ENCODE measurements at regions not wholly inside any gene's neighbourhood (a gene's known extent, or its start where the extent isn't known, plus 50 kb on each side); places are given as distances from the start of the nearest gene placed in this dataset.
A peak's percentile ranks its signal among the peaks of the same experiment; 100 is the strongest.
"Not testable (repeated sequence)": the region's sequence is repeated elsewhere in the genome, so short reads cannot be mapped to it uniquely, and the experiment has no call there.

DNA sequence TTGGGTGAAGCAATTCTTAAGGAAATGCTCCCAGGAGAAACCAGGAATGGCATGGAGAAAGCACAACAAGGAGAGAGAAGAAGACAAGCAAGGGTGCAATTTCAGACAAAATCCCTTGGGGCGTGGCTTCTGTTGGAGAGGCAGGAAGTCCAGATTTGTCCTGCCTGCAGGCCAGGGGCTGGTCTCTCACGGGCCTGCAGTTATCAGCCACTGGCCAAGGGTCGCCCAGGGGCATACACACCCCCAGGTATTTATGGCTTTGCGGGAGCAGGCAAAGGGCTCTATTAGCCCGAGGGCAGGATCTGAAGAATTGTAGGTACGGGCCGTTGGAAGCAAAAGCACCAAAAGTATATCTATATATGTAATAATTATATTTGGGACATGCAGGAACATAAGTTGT lies 87.7 kb downstream of the IYD start:
- no peak for DNase-seq (ENCODE audit: low read depth in 2 of 2)

DNA sequence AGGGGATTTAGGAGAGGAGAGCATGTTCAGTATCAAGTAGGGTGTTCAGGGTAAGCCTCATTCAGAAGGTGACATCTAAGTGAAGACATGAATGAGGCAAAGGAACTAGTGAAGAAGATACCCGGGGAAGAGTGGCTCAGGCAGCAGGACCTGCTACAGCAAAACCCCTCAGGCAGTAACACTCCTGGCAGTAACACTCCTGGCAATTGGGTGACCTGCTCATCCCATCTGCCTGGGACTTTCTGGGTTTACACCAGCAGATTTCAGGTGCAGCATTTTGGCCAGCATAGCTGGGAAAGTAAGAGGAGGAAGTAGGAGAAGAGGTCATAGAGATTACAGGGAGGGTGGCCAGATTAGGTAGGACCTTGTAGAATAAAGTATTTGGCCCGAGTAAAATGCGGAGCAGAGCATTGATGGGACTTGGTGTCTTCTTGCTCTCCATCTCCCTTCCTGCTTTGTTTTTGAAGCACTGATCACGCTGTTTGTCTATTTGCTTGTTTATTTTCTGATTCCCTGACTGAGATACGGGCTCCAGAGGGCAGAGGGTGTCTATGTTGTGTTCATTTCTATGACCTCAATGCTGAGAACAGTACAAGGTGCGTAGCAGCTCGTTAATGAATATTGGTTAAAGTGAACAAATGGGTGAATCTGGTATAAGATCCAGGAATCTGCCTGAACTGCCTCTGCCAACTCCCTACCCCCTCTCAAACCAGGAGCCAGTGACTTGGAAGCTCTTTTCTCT lies 88.3 kb downstream of the IYD start:
- DNase-seq (ENCODE audit: low read depth in 2 of 2) = no peak

DNA sequence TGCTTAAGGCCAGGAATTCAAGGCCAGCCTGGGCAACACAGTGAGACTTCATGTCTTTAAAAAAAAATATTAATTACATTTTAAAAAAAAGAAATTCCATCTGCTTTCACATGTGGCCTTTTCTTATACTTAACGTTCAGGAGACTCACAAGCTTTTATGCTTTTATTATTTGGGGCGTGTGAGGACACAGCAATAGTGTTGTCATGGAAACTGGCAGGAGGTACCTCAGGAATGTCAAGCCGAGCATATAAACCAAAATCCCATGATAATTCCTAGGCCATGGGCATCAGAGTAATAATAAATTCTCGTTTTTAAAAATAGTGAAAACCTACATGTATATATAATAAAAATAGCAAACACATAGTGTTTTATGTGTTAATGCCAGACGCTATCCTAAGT lies 89.8 kb downstream of the IYD start:
- no peak for DNase-seq (ENCODE audit: low read depth in 2 of 2)

GRCh38 chr6:150463852-150464251 lies 95.0 kb downstream of the IYD start:
- no peak for DNase-seq (ENCODE audit: low read depth in 2 of 2)

DNA sequence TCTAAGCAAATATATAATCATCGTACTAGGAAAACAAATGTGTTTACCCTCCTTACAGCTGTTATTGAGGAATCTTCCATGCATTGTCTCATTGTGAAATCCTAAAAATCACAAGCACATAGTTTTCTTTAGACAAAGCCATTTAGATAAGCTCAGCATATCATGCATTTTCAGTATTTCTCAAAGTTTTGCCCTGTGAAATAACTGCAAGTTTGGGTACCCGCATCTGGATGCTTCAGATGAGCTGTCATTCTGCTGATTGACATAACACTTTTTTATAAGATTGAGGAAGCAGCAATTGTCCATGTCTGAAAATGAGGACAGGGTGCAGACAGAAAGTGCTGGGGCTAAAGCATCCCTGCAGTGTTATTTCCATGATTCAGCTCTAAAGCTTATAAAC lies 96.2 kb downstream of the IYD start:
- no peak for DNase-seq (ENCODE audit: low read depth in 2 of 2)

GRCh38 chr6:150465610-150466009 lies 96.8 kb downstream of the IYD start:
- no peak for DNase-seq (ENCODE audit: low read depth in 2 of 2)

GRCh38 chr6:150466196-150466595 lies 97.4 kb downstream of the IYD start:
- DNase-seq (ENCODE audit: low read depth in 2 of 2) = no peak

DNA sequence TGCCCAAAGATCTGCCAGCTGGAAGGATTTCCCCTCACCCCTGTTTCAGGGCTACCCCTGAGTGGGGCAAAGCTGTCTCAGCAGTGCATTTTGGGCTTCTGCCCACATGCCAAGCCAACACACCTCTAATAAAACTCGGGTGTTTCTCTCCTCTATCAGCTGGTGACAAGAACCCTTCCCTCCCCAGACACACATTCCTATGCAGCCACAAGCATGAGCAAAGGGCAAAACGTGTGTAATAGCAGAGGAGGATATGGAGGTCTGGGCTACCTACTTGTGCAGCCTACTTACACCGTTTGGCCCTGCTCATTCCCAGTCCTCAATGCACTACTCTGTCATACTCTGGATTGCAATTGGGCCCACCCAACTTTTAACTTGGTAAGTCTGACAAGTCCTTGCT lies 101.3 kb downstream of the IYD start:
- DNase-seq (ENCODE audit: low read depth in 2 of 2) = no peak

GRCh38 chr6:150470960-150471665 lies 102.3 kb downstream of the IYD start:
- DNase-seq (ENCODE audit: low read depth in 2 of 2) = no peak

- no peak for DNase-seq (ENCODE audit: low read depth in 2 of 2)
These were observed 110.1 kb downstream of the IYD start for GRCh38 chr6:150478656-150479545.

- no peak for DNase-seq (ENCODE audit: low read depth in 2 of 2)
These were observed 114.1 kb downstream of the IYD start for GRCh38 chr6:150482883-150483409.

DNA sequence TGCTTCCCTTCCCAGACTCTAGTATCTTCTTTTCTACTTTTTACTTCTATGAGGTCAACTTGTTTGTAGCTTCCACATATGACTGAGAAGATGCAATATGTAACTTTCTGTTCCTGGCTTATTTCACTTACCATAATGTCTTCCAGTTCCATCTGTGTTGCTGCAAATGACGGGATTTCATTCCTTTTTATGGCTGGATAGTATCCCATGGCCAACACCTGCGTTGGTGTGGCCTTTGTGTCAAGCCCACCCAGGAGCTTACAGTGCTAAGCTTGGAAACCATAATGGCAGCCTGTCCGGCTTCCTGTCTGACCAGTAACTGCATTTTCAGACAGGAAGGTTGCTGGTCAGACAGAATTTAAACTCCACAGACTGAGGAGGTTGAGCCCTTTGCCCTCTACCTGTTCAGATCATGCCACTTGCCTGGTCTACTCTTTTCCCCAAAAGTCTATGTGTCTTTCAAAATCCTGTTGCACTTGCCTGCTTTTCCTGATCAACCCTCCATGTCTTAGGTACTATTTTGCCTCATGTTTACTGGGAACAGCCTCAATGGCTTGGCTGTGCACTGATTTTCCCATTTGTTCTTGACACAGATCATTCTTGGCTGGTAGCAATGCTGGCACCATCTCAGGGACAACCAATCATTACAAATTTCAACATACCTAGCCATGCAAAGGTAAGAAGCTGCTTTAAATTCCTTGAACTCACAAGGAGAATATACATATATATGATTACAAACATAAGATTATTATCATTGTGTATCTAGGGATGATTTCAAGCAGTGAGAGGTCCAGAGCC lies 114.3 kb upstream of the PLEKHG1 start:
- DNase-seq (ENCODE audit: low read depth in 2 of 2) = no peak

- DNase-seq (ENCODE audit: low read depth in 2 of 2) = no peak
These were observed 113.6 kb upstream of the PLEKHG1 start for GRCh38 chr6:150486048-150486447.

DNA sequence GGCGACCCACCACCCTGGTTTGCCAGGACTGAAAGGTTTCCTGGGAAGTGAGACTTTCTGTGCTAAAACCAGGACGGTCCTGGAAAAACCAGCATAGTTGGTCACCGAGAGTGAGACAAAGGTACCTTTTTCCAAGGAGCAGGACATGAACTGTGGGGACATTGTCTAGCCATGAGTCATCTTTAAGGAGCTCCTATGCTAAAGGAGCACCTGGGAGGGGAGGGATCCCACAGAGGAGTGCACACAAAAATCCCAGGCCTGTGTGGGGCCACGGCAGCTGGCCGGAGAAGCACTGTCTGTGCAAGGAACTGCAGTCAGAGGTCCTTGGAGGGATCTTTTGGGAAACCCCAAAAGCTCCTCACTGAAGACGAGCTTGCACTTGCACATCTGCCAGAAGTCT lies 109.1 kb upstream of the PLEKHG1 start:
- DNase-seq (ENCODE audit: low read depth in 2 of 2) = no peak

DNA sequence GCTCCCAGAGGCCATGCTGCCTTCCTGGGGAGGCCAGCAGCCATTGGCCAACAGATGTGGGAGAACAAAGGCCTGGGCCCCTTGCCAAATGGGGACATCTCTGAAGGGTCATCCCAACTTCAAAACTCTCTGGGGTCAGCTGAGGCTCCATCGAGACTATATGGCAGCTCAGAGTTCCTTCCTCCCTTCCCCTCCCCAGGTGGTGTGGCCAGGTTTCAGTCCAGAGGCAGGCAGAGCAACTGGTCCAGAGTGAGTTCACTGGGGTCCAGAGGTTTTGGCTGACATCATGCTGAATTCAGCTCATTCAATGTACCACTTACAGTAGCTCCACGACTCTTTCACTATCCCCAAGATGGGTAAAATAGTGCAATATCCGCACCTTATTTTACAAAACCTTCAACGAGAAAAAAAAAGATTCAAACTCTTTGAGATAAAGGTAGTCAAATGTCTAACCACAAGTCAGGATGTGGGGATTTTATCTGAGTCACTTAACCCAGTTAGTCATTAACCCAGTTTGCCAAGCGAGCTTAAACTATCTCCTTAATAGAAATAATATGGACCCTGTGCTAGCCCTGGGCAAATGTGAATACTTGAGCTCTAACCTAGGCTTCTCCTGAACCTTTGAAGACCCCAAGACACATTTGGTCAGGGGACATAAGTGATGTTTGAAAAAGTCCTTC lies 108.4 kb upstream of the PLEKHG1 start:
- peak in 1 of 2 donors; percentile 6 for DNase-seq (ENCODE audit: low read depth in 2 of 2)

DNA sequence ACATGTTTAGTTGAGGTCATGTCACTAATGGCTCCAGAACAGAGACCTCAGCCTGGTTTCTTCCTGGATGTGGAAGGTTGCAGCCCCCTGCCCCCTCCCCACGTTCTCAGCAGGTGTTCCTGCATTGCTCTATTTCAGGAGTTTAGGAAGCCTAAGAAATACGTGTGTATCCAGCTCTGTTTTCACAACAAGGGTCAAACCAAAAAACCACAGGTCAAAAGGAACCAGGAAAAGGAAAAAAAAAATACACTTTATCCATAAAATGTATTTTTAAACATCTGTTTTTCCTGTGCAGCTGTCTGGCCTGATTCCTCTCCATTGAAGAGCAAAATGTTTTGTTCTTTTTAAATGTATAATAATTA lies 107.9 kb upstream of the PLEKHG1 start:
- no peak for DNase-seq (ENCODE audit: low read depth in 2 of 2)

DNA sequence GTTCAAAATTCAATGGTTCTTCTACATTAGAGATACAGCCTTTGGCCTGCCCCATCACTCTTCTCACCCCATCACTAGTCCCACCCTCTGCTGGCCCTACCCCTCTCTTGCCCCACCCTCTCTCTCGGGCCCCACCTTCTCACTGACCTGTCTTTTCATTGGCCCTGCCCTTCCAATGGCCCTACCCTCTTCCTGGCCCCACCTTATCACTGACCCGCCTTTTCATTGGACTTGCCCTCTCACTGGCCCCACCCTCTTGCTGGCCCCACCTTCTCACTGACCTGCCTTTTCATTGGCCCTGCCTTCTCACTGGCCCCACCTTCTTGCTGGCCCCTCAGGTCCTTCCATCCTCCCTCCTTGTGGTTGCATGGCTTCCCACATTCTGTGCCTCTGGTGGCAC lies 107.2 kb upstream of the PLEKHG1 start:
- DNase-seq (ENCODE audit: low read depth in 2 of 2) = no peak

- no peak for DNase-seq (ENCODE audit: low read depth in 2 of 2)
These were observed 106.7 kb upstream of the PLEKHG1 start for GRCh38 chr6:150492941-150493340.

DNA sequence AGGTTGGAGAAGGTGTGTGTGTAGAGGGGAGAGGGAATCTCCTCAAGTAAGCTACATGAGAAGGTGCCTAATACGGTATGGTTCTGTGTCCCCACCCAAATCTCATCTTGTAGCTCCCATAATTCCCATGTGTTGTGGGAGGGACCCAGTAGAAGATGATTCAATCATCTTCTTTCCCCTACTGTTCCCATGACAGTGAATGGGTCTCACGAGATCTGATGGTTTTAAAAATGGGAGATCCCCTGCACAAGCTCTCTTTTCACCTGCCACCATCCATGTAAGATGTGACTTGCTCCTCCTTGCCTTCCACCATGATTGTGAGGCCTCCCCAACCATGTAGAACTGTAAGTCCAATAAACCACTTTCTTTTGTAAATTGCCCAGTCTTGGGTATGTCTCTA lies 106.1 kb upstream of the PLEKHG1 start:
- DNase-seq (ENCODE audit: low read depth in 2 of 2) = not testable (repeated sequence)

DNA sequence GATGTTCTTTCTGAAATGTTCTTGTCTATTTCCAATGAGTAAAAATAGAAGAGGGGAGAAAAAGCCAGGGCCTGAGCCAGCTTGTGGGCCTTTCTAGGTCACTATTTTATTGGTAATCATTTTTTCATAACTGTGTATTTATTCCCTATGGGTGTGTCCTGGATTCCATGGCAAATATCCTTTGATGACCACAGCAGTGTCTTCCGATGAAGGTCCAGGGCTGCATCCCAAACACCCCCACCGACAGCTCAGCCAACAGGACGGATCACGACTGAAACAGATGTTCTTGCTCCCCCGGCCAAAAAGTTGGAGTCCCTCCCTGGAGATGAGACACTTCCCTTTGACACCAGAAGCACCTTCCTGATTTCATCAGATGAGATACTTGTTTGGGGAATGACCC lies 105.4 kb upstream of the PLEKHG1 start:
- no peak for DNase-seq (ENCODE audit: low read depth in 2 of 2)

- no peak for DNase-seq (ENCODE audit: low read depth in 2 of 2)
These were observed 104.6 kb upstream of the PLEKHG1 start for GRCh38 chr6:150495126-150495525.
